CD4-positive, alpha-beta T cell treated with Interleukin-15 for 4 hours (primary cell): ENCODE measurements at regions not wholly inside any gene's neighbourhood (a gene's known extent, or its start where the extent isn't known, plus 50 kb on each side); places are given as distances from the start of the nearest gene placed in this dataset.

Source experiments
- DNase-seq: peaks from one replicate; pipeline ENCODE4 v3.0.0-alpha.2; 2020; ENCODE audit warnings: low spot score

DNA sequence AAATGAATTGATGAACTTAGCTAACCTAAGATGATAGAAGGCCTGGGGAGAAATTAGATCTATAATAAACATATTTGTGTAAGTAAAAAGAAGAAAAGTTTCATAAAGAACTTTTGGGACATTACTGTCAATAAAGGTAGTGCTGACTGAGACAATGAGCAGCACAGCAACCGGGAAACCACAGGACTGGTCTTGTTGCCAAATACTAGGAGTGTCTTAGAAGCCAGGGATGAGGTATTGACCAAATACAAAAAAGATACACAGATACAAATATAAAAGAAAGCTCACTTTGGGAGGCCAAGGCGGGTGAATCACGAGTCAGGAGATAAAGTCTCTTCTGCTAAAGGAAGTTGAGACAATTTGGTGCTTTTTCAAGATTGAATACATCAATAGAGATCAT, 362.4 kb upstream of the ZNF385D start:
- DNase-seq, result no peak

DNA sequence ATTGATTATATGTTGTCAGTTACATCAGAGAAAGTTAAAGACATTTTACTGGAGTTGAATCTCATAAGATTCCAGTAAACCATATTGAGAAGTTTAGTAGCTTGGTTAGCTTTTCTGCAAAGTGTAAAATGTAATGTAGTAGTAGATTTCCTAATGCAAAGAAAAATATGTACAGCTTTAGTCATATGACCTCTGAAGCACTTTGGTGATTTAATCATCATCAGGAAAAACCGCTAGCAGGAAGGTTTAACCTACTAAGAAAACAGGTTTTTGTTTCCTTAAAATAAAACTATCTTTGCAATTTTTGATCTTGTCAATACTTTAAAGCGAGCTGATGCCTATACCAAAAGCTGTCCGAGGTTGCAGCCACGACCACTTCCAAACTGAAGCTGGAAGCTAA, 364.6 kb upstream of the ZNF385D start:
- DNase-seq, result no peak

- no peak for DNase-seq
These were observed 366.1 kb upstream of the ZNF385D start for GRCh38 chr3:22117091-22117490.

DNA sequence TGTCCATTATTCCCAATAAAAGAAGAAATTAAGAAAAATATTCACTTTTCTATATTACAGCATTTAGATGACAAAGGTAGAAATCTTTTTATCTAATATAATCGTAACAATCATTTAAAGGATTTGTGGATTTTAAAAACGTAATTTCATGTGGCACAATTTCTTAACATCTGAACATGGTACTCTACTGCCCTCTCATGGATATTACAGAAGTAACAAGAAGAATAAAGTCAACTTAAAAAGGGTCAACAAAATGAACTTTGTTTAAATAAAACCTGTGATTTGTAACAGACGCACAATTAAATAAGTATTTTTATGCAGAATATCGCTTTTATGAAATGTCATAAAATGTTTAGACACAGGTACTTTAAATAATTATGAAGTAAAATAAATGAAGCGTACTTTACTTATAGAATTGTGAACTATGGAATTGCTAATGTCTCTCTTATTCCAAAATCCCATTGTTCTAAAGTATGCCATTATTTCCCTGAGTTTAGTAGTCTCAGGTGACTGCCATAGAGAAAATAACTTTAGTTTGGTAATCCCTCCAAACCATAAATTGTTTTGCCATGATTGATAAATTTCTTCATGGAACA, 366.8 kb upstream of the ZNF385D start:
- no peak for DNase-seq

- no peak for DNase-seq
These were observed 367.5 kb upstream of the ZNF385D start for GRCh38 chr3:22118542-22118941.

- DNase-seq, result no peak
These were observed 370.2 kb upstream of the ZNF385D start for GRCh38 chr3:22121068-22121701.

- no peak for DNase-seq
These were observed 371.6 kb upstream of the ZNF385D start for GRCh38 chr3:22122567-22122966.

GRCh38 chr3:22129101-22129500, 378.1 kb upstream of the ZNF385D start:
- DNase-seq, result no peak

GRCh38 chr3:22141769-22142168, 390.8 kb upstream of the ZNF385D start:
- no peak for DNase-seq

GRCh38 chr3:22147161-22147560, 396.2 kb upstream of the ZNF385D start:
- DNase-seq, result no peak

GRCh38 chr3:22156868-22157267, 405.9 kb upstream of the ZNF385D start:
- no peak for DNase-seq

GRCh38 chr3:22157848-22158247, 406.8 kb upstream of the ZNF385D start:
- no peak for DNase-seq

GRCh38 chr3:22159004-22159695, 408.1 kb upstream of the ZNF385D start:
- no peak for DNase-seq

DNA sequence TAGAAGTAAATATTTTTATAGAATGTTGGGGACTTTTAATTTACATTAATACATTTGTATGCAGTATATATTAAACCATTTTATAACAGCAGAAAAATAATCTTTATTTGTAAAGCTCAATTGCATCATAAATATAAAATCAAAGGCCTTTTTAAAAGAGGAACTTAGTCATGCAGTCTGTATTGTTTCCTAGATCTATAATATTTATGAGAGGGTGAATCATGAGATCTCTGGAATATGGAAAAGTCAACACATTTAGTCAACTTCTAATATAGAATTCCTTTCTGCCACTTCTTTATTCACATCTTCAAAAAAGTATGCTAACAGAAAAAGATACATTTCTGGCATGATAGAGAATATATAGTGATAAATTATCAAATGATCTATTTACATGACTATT, 410.3 kb upstream of the ZNF385D start:
- DNase-seq, result no peak

- no peak for DNase-seq
These were observed 419.4 kb upstream of the ZNF385D start for GRCh38 chr3:22170370-22170769.

- DNase-seq, result no peak
These were observed 422.0 kb upstream of the ZNF385D start for GRCh38 chr3:22172964-22173363.

- DNase-seq, result no peak
These were observed 424.9 kb upstream of the ZNF385D start for GRCh38 chr3:22175947-22176346.

GRCh38 chr3:22176911-22177310, 425.9 kb upstream of the ZNF385D start:
- DNase-seq, result no peak

DNA sequence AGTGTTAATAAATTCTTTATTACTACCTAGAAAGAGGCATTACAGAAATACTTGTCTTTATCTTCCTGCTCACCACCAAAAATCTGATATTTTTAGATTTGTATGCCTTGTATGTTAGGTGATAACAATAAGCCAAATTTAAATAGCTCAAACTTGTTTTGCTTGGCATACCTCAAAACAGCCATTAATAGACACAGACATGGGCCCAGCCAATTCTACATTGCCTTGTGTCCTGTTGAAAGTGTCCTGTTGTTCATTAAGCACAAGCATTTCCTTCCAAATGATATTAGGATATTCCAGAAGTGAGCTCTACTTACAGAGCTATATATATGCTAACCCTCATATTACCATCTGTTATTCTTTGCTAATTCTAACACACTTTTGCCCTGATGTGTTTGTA, 438.6 kb upstream of the ZNF385D start:
- DNase-seq, result no peak

- DNase-seq, result no peak
These were observed 448.1 kb upstream of the ZNF385D start for GRCh38 chr3:22199095-22199494.

DNA sequence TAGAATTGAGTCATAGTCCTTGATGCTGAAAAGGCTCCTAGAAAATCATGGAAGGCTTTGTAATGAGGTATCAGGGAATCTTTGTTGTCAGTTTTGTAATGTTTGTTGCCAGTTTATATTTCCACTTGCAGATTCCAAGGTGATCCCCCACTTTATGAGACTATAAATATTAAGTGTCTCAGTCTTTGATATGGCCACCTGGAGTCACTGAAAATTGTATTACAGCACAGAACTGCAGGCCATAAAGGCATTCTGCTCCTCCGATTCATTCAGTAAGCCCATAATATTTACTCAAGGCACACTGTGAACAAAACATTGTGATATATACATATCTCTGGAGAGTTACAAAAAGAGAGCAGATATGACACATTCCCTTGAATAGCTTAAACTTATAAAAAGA, 457.8 kb upstream of the ZNF385D start:
- DNase-seq, result no peak

DNA sequence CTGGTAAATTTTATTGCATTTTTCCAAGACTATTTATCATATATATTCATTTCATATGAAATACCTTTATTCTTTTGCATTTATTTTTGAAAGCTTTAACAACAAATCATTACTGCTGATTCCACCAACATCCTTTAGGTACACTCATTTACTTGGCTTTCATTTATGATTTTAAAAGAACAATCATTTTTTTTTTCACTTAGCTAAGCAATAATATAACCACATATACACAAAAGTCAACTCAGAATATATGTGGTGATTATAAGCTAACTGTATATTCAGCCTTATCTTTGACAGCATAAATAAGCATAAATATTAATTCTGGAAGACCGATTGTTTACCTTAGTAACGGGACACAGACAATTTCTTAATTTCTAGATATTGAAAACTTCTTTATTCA, 458.6 kb upstream of the ZNF385D start:
- DNase-seq, result no peak

DNA sequence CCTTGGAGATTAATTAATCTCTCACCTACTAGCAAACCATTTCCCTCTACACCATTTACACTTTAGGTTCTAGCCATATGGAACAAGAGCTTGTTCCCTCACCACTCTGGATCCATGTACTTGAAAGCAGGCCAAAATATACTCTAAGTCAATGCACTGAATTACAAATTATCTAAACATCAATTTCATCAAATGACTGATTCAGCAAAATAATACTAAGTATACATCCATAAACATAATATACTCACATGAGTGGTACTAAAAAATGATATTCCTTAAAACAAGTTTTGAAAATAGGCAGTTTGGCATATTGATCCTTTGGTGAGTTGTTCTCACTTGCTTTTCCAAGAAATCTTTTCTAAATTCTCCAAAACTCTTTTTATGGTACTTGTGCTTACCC, 459.7 kb upstream of the ZNF385D start:
- DNase-seq, result no peak

DNA sequence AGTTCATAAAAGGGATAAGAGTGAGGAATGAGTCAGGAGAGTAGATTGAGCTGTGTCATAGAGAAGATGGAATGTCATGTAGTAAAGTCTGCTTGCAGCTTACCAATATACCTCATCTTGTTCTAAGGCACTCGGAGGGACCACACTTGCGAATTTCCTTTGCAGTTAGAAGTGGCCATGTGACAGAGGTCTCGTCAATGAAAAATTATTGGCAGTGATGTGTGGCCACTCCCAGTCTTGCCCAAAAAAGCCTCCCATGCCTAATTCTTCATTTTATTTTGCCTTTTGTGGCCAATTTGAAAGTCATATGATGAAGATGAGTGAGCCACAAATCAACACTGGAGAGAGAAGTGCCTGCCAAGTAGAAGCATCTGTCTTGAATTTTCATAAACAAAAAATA, 465.6 kb upstream of the ZNF385D start:
- DNase-seq, result no peak
